GM12878 (cell line): ENCODE measurements at regions not wholly inside any gene's neighbourhood (a gene's known extent, or its start where the extent isn't known, plus 50 kb on each side); places are given as distances from the start of the nearest gene placed in this dataset.

Experiments used
- ATAC-seq: fragments of 200-7000 bp; cut with Tn5 transposase; 3 replicates; pipeline ENCODE4 v1.9.1; 2020; ENCODE audit warnings: mild to moderate bottlenecking, moderate library complexity
- BruUV-seq: library from RNA; stranded (reverse); fragments of 400-500 nt; replicated peaks from 2 replicates; lab custom pipeline; 2021; lab: Mats Ljungman, UMichigan
- CTCF ChIA-PET: fragments of 300-600 bp; sonication (Branson Sonifier 250); formaldehyde crosslinking; extraction: SDS; loops from one replicate; lab custom pipeline; 2021; ENCODE audit warnings: inconsistent platforms; lab: Yijun Ruan, JAX
- POLR2A ChIA-PET: fragments of 350-600 bp; formaldehyde crosslinking; extraction: SDS; loops from one replicate; lab custom pipeline; 2021; ENCODE audit warnings: inconsistent platforms; lab: Charles Lee
- RAD21 ChIA-PET: fragments of 300-600 bp; sonication (Branson Sonifier 250); formaldehyde crosslinking; loops from one replicate; lab custom pipeline; 2023; ENCODE audit warnings: antibody characterized with exemption; ENCODE audit not compliant: unreplicated experiment; lab: Charles Lee
- SMC1A ChIA-PET: fragments of 300-600 bp; sonication (Branson Sonifier 250); formaldehyde crosslinking; loops from one replicate; lab custom pipeline; 2023; ENCODE audit not compliant: unreplicated experiment, uncharacterized antibody; lab: Charles Lee
- DNase-seq: peaks from one replicate; pipeline ENCODE4 v3.0.0-alpha.2; 2011; ENCODE audit warnings: low read depth, low spot score
- FAIRE-seq: peaks from 3 replicates; lab custom pipeline; 2011; peaks lifted over from hg19 to GRCh38; lab: Jason Lieb, UNC
- H2AFZ ChIP-seq: 2 replicates; pipeline ENCODE4 v1.6.0; 2011; ENCODE audit warnings: low read depth, low read length, control low read depth; ENCODE audit not compliant: control insufficient read depth
- H3K27ac ChIP-seq: 2 replicates; pipeline ENCODE4 v1.5.1; 2011; ENCODE audit warnings: control low read depth; ENCODE audit not compliant: control insufficient read depth, insufficient read depth
- H3K27me3 ChIP-seq, 2 experiments: replicated peaks in 1 of 2; 2 replicates each; pipeline versions ENCODE4 v1.6.0 to v1.6.1; 2011; ENCODE audit warnings: low read length in 1 of 2; ENCODE audit not compliant: control insufficient read depth in 2 of 2, insufficient read depth in 2 of 2
- H3K36me3 ChIP-seq, 2 experiments: 2 replicates each; pipeline ENCODE4 v1.5.1; 2011; ENCODE audit warnings: low read length in 1 of 2; ENCODE audit not compliant: control insufficient read depth in 2 of 2, insufficient read depth in 2 of 2
- H3K4me1 ChIP-seq: 2 replicates; pipeline ENCODE4 v1.6.1; 2011; ENCODE audit warnings: mild to moderate bottlenecking, low read length, moderate library complexity, mixed read lengths; ENCODE audit not compliant: control insufficient read depth, insufficient read depth
- H3K4me2 ChIP-seq: 2 replicates; pipeline ENCODE4 v1.6.0; 2011; ENCODE audit warnings: control low read depth; ENCODE audit not compliant: control insufficient read depth, insufficient read depth
- H3K4me3 ChIP-seq: fragments of 200-600 bp; sonication (generic); 2 replicates; pipeline ENCODE4 v1.5.1; 2016
- H3K79me2 ChIP-seq: 2 replicates; pipeline ENCODE4 v1.6.0; 2011; ENCODE audit warnings: low read length; ENCODE audit not compliant: control insufficient read depth, insufficient read depth
- H3K9ac ChIP-seq: 2 replicates; pipeline ENCODE4 v1.8.0; 2011; ENCODE audit warnings: low read length, control low read depth, mixed read lengths; ENCODE audit not compliant: control insufficient read depth, insufficient read depth
- H3K9me3 ChIP-seq: replicated peaks from 3 replicates; pipeline ENCODE4 v1.5.1; 2011; ENCODE audit warnings: mild to moderate bottlenecking, low read length; ENCODE audit not compliant: control insufficient read depth, insufficient read depth
- H4K20me1 ChIP-seq: 2 replicates; pipeline ENCODE4 v1.6.0; 2011; ENCODE audit not compliant: control insufficient read depth, insufficient read depth
- BCL11A ChIP-seq: IDR thresholded peaks from 2 replicates; pipeline ENCODE4 v1.6.1; 2011; ENCODE audit warnings: low read depth, low read length
- BCL3 ChIP-seq: IDR thresholded peaks from 2 replicates; pipeline ENCODE4 v1.6.1; 2011; ENCODE audit warnings: borderline replicate concordance, low read depth, mild to moderate bottlenecking, moderate library complexity, low read length; ENCODE audit not compliant: insufficient read depth, poor library complexity, severe bottlenecking
- CUX1 ChIP-seq: IDR thresholded peaks from 2 replicates; pipeline ENCODE4 v1.6.1; 2012; ENCODE audit warnings: improper control_type of control experiment, low read depth, low read length; ENCODE audit not compliant: insufficient replicate concordance
- EGR1 ChIP-seq, 2 experiments: IDR thresholded peaks; 1 replicate in 1 of 2; 2 replicates in 1 of 2; pipeline ENCODE4 v1.6.1; 2011 to 2012; ENCODE audit warnings: low read depth in 2 of 2, low read length in 2 of 2, borderline replicate concordance in 1 of 2, mild to moderate bottlenecking in 1 of 2, moderate library complexity in 1 of 2
- IRF3 ChIP-seq: fragments of 450-650 bp; IDR thresholded peaks from 2 replicates; pipeline ENCODE4 v1.6.1; 2014; ENCODE audit warnings: mild to moderate bottlenecking
- LARP7 ChIP-seq: fragments of 450-650 bp; IDR thresholded peaks from 2 replicates; pipeline ENCODE4 v1.6.1; 2017; ENCODE audit warnings: mild to moderate bottlenecking
- MTA2 ChIP-seq: fragments of 450-650 bp; IDR thresholded peaks from 2 replicates; pipeline ENCODE4 v1.6.1; 2016; ENCODE audit warnings: low read depth, mild to moderate bottlenecking, moderate library complexity
- NR2C1 ChIP-seq: fragments of 450-650 bp; IDR thresholded peaks from 2 replicates; pipeline ENCODE4 v1.6.1; 2017; ENCODE audit warnings: antibody characterized with exemption, mild to moderate bottlenecking, moderate library complexity
- NRF1 ChIP-seq: conservative IDR thresholded peaks from 2 replicates; pipeline ENCODE4 v1.6.1; 2011; ENCODE audit warnings: mild to moderate bottlenecking, low read depth, low read length, improper control_type of control experiment
- ZBTB4 ChIP-seq: fragments of 450-650 bp; formaldehyde crosslinking; IDR thresholded peaks from 2 replicates; pipeline ENCODE4 v1.4.0; 2022; ENCODE audit warnings: mild to moderate bottlenecking, moderate library complexity
- WGBS: methylation state at CpG from one replicate; pipeline ENCODE4 v1.1.6; 2016; ENCODE audit warnings: low lambda C conversion rate; ENCODE audit not compliant: insufficient replicate concordance, insufficient coverage; ENCODE audit errors: missing lambda C conversion rate; 5-methylcytosine and 5-hydroxymethylcytosine counted together
- in situ Hi-C: fragments of 300-500 bp; cut with MboI; formaldehyde crosslinking; loops from 9 replicates; pipeline ENCODE4 v1.14.3; 2018; ENCODE audit warnings: mixed read lengths
- intact Hi-C: fragments of 100-400 bp; cut with micrococcal nuclease; formaldehyde crosslinking; loops from one replicate; pipeline ENCODE4 v1.14.2; 2022; ENCODE audit not compliant: unreplicated experiment

GRCh38 chr10:123570051-123570897 is 95.9 kb upstream of the GPR26 start:
- Histone ChIP-seq H4K20me1 (no peaks in the 10 kb centered on the region), H3K4me2 (no peak overlapping the region), H3K9me3 (no peaks in the 10 kb centered on the region), H3K27me3 (peaks cover 0 to 2% of the 10 kb centered on the region in 2 experiments; a peak in 1 of 4 replicates), H2AFZ (no peak overlapping the region), H3K79me2 (no peaks in the 10 kb centered on the region), H3K27ac (no peak overlapping the region), H3K9ac (no peak overlapping the region), H3K4me3 (no peak overlapping the region), H3K36me3 (no peaks in the 10 kb centered on the region), H3K4me1 (no peaks in the 10 kb centered on the region)
- DNase-seq = no peak
- FAIRE-seq = no peak
- ChIA-PET RAD21 (no interaction called here), CTCF (no interaction called here), SMC1A (no interaction called here), POLR2A (no interaction called here)
- in situ Hi-C loops (no loop called here), intact Hi-C loops (no loop called here)
- ATAC-seq = no peak
- BruUV-seq = no TSS peak
- 48% methylated on average over 20 of the region's 20 CpGs for WGBS
- TF ChIP-seq BCL3 (no peak), IRF3 (no peak), NRF1 (no peak), CUX1 (no peak), EGR1 (IDR thresholded peaks at IDR 0.05; ENCODE audit: borderline replicate concordance in 1 of 2, low read depth in 2 of 2, low read length in 2 of 2) (no peak), ZBTB4 (CRISPR knock-in tag) (no peak), LARP7 (no peak), MTA2 (no peak), NR2C1 (no peak), BCL11A (no peak)
